ENCODE measurements at regions not wholly inside any gene's neighbourhood (a gene's known extent, or its start where the extent isn't known, plus 50 kb on each side); places are given as distances from the start of the nearest gene placed in this dataset.

DNA sequence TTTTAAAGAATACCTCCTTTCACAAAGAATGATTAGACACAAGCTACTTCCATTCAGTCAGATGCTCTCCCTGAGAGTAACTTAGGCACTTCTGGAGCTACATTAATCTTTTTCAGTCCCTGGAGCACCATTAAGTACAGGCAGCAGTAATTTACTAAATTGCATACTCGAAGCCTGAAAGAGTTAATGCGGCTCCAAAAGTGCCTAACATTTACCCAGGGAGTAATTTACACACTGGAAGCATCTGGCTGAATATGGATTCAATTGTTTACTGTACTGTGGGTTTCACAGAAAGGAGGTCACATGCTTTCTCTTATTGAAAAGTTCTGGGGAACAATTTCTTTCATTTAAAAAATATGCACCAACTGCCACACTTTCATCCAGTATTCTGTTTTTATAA is 260.8 kb upstream of the TENM3 start:
- no peak overlapping the region for H4K8ac ChIP-seq (ENCODE audit: low read depth, low read length)
- H2BK12ac ChIP-seq (ENCODE audit: low read length) = no peak overlapping the region
- H2BK5ac ChIP-seq (ENCODE audit: low read depth, low read length, poor library complexity) = no peak overlapping the region
- no peak for DNase-seq
- H3K14ac ChIP-seq (ENCODE audit: low read length) = no peak overlapping the region
- H3K4me2 ChIP-seq (ENCODE audit: low read length) = no peak overlapping the region
- no peak overlapping the region for H3K4ac ChIP-seq (ENCODE audit: low read depth, low read length)
- H4K91ac ChIP-seq (ENCODE audit: low read depth, low read length) = no peak overlapping the region
- H3K9me3 ChIP-seq (ENCODE audit: insufficient read depth, low read depth, low read length) = no peaks in the 10 kb centered on the region
- no peak overlapping the region for H2AK5ac ChIP-seq (ENCODE audit: low read length)
- H3K27ac ChIP-seq (ENCODE audit: low read depth, low read length) = no peak overlapping the region
- no peaks in the 10 kb centered on the region for H3K79me2 ChIP-seq (ENCODE audit: control insufficient read depth, insufficient read depth, low read length, poor library complexity)
- no peaks in the 10 kb centered on the region for H3K4me1 ChIP-seq (ENCODE audit: control insufficient read depth in 1 of 2, insufficient read depth in 2 of 2, low read length in 2 of 2)
- H3K36me3 ChIP-seq (ENCODE audit: control insufficient read depth in 1 of 2, insufficient read depth in 2 of 2, low read length in 2 of 2) = no peaks in the 10 kb centered on the region
- H3K4me3 ChIP-seq (ENCODE audit: low read depth, low read length) = no peak overlapping the region
- no peaks in the 10 kb centered on the region for H3K79me1 ChIP-seq (ENCODE audit: low read length)
- WGBS (ENCODE audit: extremely low coverage, insufficient coverage, insufficient read length) = no CpG with 5 or more reads among the region's 2 CpGs
- no peak overlapping the region for H2AFZ ChIP-seq (ENCODE audit: insufficient read depth, low read length, poor library complexity)
- no peak overlapping the region for H3K18ac ChIP-seq (ENCODE audit: low read length)
- H2BK120ac ChIP-seq (ENCODE audit: insufficient read depth, low read length, poor library complexity) = no peak overlapping the region
- no peaks in the 10 kb centered on the region for H3K27me3 ChIP-seq (ENCODE audit: insufficient read depth, low read length)
- no peak overlapping the region for H3K23ac ChIP-seq (ENCODE audit: low read length)
- no peak overlapping the region for H4K12ac ChIP-seq (ENCODE audit: low read depth, low read length)
- no peak overlapping the region for H3K9ac ChIP-seq (ENCODE audit: low read length)

DNA sequence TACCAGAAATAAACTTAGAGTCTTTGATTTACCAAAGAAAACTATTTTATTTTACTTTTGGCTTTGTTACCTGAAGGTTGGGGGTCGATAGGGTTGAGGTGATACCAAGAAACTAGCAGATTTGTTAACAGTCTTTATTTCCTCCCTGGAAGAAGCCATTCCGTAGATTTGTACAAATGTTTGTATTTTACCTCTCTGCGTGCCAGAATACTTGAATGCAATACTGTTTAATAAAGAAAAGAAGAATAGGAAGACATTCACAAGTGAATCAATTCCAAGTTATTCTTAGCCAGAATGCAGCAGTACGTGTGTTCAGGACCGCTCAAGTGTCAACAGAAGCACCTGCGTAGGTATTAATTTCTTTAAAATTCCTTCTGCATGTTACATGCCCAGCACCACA is 260.3 kb upstream of the TENM3 start:
- Histone ChIP-seq H3K9me3 (ENCODE audit: insufficient read depth, low read depth, low read length) (no peaks in the 10 kb centered on the region), H3K9ac (ENCODE audit: low read length) (no peak overlapping the region), H3K79me2 (ENCODE audit: control insufficient read depth, insufficient read depth, low read length, poor library complexity) (no peaks in the 10 kb centered on the region), H3K4me3 (ENCODE audit: low read depth, low read length) (no peak overlapping the region), H3K4ac (ENCODE audit: low read depth, low read length) (no peak overlapping the region), H3K27me3 (ENCODE audit: insufficient read depth, low read length) (no peaks in the 10 kb centered on the region), H2BK12ac (ENCODE audit: low read length) (no peak overlapping the region), H2BK120ac (ENCODE audit: insufficient read depth, low read length, poor library complexity) (no peak overlapping the region), H3K4me1 (ENCODE audit: control insufficient read depth in 1 of 2, insufficient read depth in 2 of 2, low read length in 2 of 2) (no peaks in the 10 kb centered on the region), H3K14ac (ENCODE audit: low read length) (no peak overlapping the region), H3K27ac (ENCODE audit: low read depth, low read length) (no peak overlapping the region), H2BK5ac (ENCODE audit: low read depth, low read length, poor library complexity) (no peak overlapping the region), H3K18ac (ENCODE audit: low read length) (no peak overlapping the region), H4K12ac (ENCODE audit: low read depth, low read length) (no peak overlapping the region), H3K36me3 (ENCODE audit: control insufficient read depth in 1 of 2, insufficient read depth in 2 of 2, low read length in 2 of 2) (no peaks in the 10 kb centered on the region), H3K4me2 (ENCODE audit: low read length) (no peak overlapping the region), H2AK5ac (ENCODE audit: low read length) (no peak overlapping the region), H3K23ac (ENCODE audit: low read length) (no peak overlapping the region), H2AFZ (ENCODE audit: insufficient read depth, low read length, poor library complexity) (no peak overlapping the region), H4K8ac (ENCODE audit: low read depth, low read length) (no peak overlapping the region), H3K79me1 (ENCODE audit: low read length) (no peaks in the 10 kb centered on the region), H4K91ac (ENCODE audit: low read depth, low read length) (no peak overlapping the region)
- WGBS (ENCODE audit: extremely low coverage, insufficient coverage, insufficient read length) = no CpG with 5 or more reads among the region's 6 CpGs
- no peak for DNase-seq

DNA sequence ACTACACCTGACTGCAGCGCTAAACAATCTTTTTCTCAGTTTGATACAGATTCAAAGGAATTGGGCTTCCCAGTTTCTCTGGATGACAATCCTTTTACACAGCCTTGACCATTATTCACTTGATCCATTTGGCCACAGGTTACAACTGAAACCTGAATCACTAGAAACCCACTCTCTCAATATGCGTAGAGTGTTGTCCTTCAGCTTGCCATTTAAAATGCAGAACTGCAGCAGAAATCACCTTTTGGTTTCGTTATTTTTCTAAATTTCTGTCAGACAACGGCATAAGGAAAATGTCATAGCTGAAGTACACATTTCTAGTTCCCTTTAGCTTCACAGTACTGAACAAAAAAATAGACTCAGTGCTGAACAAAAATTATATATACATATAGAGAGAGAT is 255.8 kb upstream of the TENM3 start:
- H2AK5ac ChIP-seq (ENCODE audit: low read length) = no peak overlapping the region
- no peaks in the 10 kb centered on the region for H3K27me3 ChIP-seq (ENCODE audit: insufficient read depth, low read length)
- H2BK120ac ChIP-seq (ENCODE audit: insufficient read depth, low read length, poor library complexity) = no peak overlapping the region
- no peak overlapping the region for H3K27ac ChIP-seq (ENCODE audit: low read depth, low read length)
- H3K14ac ChIP-seq (ENCODE audit: low read length) = no peak overlapping the region
- no peak overlapping the region for H3K4me3 ChIP-seq (ENCODE audit: low read depth, low read length)
- H3K18ac ChIP-seq (ENCODE audit: low read length) = no peak overlapping the region
- H3K9me3 ChIP-seq (ENCODE audit: insufficient read depth, low read depth, low read length) = no peaks in the 10 kb centered on the region
- H3K79me2 ChIP-seq (ENCODE audit: control insufficient read depth, insufficient read depth, low read length, poor library complexity) = no peaks in the 10 kb centered on the region
- H3K4me1 ChIP-seq (ENCODE audit: control insufficient read depth in 1 of 2, insufficient read depth in 2 of 2, low read length in 2 of 2) = no peaks in the 10 kb centered on the region
- no CpG with 5 or more reads among the region's 4 CpGs for WGBS (ENCODE audit: extremely low coverage, insufficient coverage, insufficient read length)
- no peaks in the 10 kb centered on the region for H3K79me1 ChIP-seq (ENCODE audit: low read length)
- H4K91ac ChIP-seq (ENCODE audit: low read depth, low read length) = no peak overlapping the region
- no peak overlapping the region for H2BK5ac ChIP-seq (ENCODE audit: low read depth, low read length, poor library complexity)
- H3K4ac ChIP-seq (ENCODE audit: low read depth, low read length) = no peak overlapping the region
- H2AFZ ChIP-seq (ENCODE audit: insufficient read depth, low read length, poor library complexity) = no peak overlapping the region
- no peak overlapping the region for H2BK12ac ChIP-seq (ENCODE audit: low read length)
- H4K12ac ChIP-seq (ENCODE audit: low read depth, low read length) = no peak overlapping the region
- H3K23ac ChIP-seq (ENCODE audit: low read length) = no peak overlapping the region
- no peaks in the 10 kb centered on the region for H3K36me3 ChIP-seq (ENCODE audit: control insufficient read depth in 1 of 2, insufficient read depth in 2 of 2, low read length in 2 of 2)
- no peak for DNase-seq
- H3K9ac ChIP-seq (ENCODE audit: low read length) = no peak overlapping the region
- H4K8ac ChIP-seq (ENCODE audit: low read depth, low read length) = no peak overlapping the region
- H3K4me2 ChIP-seq (ENCODE audit: low read length) = no peak overlapping the region

DNA sequence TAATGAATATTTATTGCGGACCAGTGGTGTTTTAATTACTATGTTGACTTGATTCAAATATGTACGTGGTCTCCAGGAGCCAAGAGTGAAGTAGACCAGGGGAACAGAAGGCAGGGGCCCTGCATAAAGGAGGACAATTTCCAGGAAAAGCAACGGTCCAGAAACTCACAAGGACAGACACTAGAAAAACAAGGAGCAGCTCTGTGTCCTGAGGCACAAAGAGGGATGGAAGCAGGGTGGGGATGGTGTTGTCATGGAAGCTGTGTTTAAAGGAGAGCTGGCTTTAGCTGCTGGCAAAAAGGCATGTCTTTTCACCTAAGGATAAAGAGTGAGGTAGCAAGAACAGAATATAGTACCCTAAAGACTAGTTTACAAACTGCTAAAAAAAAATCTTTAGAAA is 254.1 kb upstream of the TENM3 start:
- Histone ChIP-seq H2BK120ac (ENCODE audit: insufficient read depth, low read length, poor library complexity) (no peak overlapping the region), H3K27ac (ENCODE audit: low read depth, low read length) (no peak overlapping the region), H3K79me2 (ENCODE audit: control insufficient read depth, insufficient read depth, low read length, poor library complexity) (no peaks in the 10 kb centered on the region), H3K18ac (ENCODE audit: low read length) (no peak overlapping the region), H3K4ac (ENCODE audit: low read depth, low read length) (no peak overlapping the region), H3K14ac (ENCODE audit: low read length) (no peak overlapping the region), H3K27me3 (ENCODE audit: insufficient read depth, low read length) (no peaks in the 10 kb centered on the region), H4K91ac (ENCODE audit: low read depth, low read length) (no peak overlapping the region), H2AK5ac (ENCODE audit: low read length) (no peak overlapping the region), H2BK5ac (ENCODE audit: low read depth, low read length, poor library complexity) (no peak overlapping the region), H3K9me3 (ENCODE audit: insufficient read depth, low read depth, low read length) (no peaks in the 10 kb centered on the region), H3K79me1 (ENCODE audit: low read length) (no peaks in the 10 kb centered on the region), H3K23ac (ENCODE audit: low read length) (no peak overlapping the region), H3K9ac (ENCODE audit: low read length) (no peak overlapping the region), H2BK12ac (ENCODE audit: low read length) (no peak overlapping the region), H3K4me1 (ENCODE audit: control insufficient read depth in 1 of 2, insufficient read depth in 2 of 2, low read length in 2 of 2) (no peaks in the 10 kb centered on the region), H3K4me2 (ENCODE audit: low read length) (no peak overlapping the region), H4K12ac (ENCODE audit: low read depth, low read length) (no peak overlapping the region), H2AFZ (ENCODE audit: insufficient read depth, low read length, poor library complexity) (no peak overlapping the region), H3K4me3 (ENCODE audit: low read depth, low read length) (no peak overlapping the region), H3K36me3 (ENCODE audit: control insufficient read depth in 1 of 2, insufficient read depth in 2 of 2, low read length in 2 of 2) (no peaks in the 10 kb centered on the region), H4K8ac (ENCODE audit: low read depth, low read length) (no peak overlapping the region)
- DNase-seq = no peak
- no CpG with 5 or more reads among the region's 3 CpGs for WGBS (ENCODE audit: extremely low coverage, insufficient coverage, insufficient read length)
